ENCODE measurements at regions not wholly inside any gene's neighbourhood (a gene's known extent, or its start where the extent isn't known, plus 50 kb on each side); places are given as distances from the start of the nearest gene placed in this dataset.

- CTCF ChIA-PET, result no interaction called here
- dilution Hi-C loops (cut with HindIII; ENCODE audit: low sequenced_read_pairs, unreplicated experiment) (no loop called here), intact Hi-C loops (cut with micrococcal nuclease) (no loop called here), in situ Hi-C loops (cut with MboI; ENCODE audit: low sequenced_read_pairs) (no loop called here)
- H2BK20ac ChIP-seq (ENCODE audit: low read depth, low read length), result no peak overlapping the region
- H2BK5ac ChIP-seq (ENCODE audit: low read depth, low read length, poor library complexity, severe bottlenecking), result no peak overlapping the region
- no peak overlapping the region for H3K18ac ChIP-seq (ENCODE audit: low read depth, low read length)
- POLR2A ChIA-PET (ENCODE audit: unreplicated experiment), result no interaction called here
- H3K36me3 ChIP-seq (ENCODE audit: control insufficient read depth, insufficient read depth, low read length), result no peaks in the 10 kb centered on the region
- BruUV-seq (replicated peaks), result no TSS peak
- H3K4me1 ChIP-seq (ENCODE audit: control insufficient read depth, insufficient read depth, low read length), result no peaks in the 10 kb centered on the region
- no peak overlapping the region for H3K4ac ChIP-seq (ENCODE audit: low read depth, low read length)
- H4K8ac ChIP-seq (ENCODE audit: low read depth in 2 of 2, low read length in 2 of 2), result no peak overlapping the region
- no peak overlapping the region for H3K9ac ChIP-seq (ENCODE audit: low read depth, low read length)
- no peak overlapping the region for H3K4me2 ChIP-seq (ENCODE audit: low read depth, low read length)
- no peak for TF ChIP-seq FOS (IDR thresholded peaks at IDR 0.05; ENCODE audit: low read depth, low read length)
- no peak for TF ChIP-seq CTCF (conservative IDR thresholded peaks at IDR 0.05; ENCODE audit: low read depth, low read length)
- no peak for TF ChIP-seq CHD1 (IDR thresholded peaks at IDR 0.05; ENCODE audit: low read depth, low read length)
- TF ChIP-seq USF2 (IDR thresholded peaks at IDR 0.05; ENCODE audit: low read depth, low read length), result no peak
- no peak for TF ChIP-seq MAZ (IDR thresholded peaks at IDR 0.05; ENCODE audit: borderline replicate concordance, low read depth, low read length)
- TF ChIP-seq MXI1 (IDR thresholded peaks at IDR 0.05; ENCODE audit: borderline replicate concordance, low read depth, low read length), result no peak
- no peak for TF ChIP-seq RAD21 (IDR thresholded peaks at IDR 0.05; ENCODE audit: low read length)
- H4K91ac ChIP-seq (ENCODE audit: insufficient read depth, low read depth, low read length), result no peak overlapping the region
- H3K23ac ChIP-seq (ENCODE audit: low read depth, low read length), result no peak overlapping the region
- no peak overlapping the region for H2AK5ac ChIP-seq (ENCODE audit: low read depth, low read length)
- DNase-seq (no peak), ATAC-seq (ENCODE audit: low read depth) (no peak)
- no peaks in the 10 kb centered on the region for H3K27me3 ChIP-seq (ENCODE audit: control insufficient read depth, insufficient read depth, low read length)
- H2AK9ac ChIP-seq (replicated peaks; ENCODE audit: low read depth, low read length, poor library complexity), result no peak overlapping the region
- 67% methylated on average over 1 of the region's 2 CpGs; no CpG with 5 or more reads in 1 of the 2 experiments for WGBS, 2 experiments (ENCODE audit: extremely low coverage in 2 of 2, insufficient read length in 1 of 2)
- no peak overlapping the region for H2BK15ac ChIP-seq (ENCODE audit: low read depth, low read length)
- H3K14ac ChIP-seq (replicated peaks; ENCODE audit: low read depth, low read length), result no peak overlapping the region
- H3K79me1 ChIP-seq (ENCODE audit: low read depth in 1 of 2, low read length in 2 of 2), result no peaks in the 10 kb centered on the region
- H4K5ac ChIP-seq (ENCODE audit: low read depth, low read length), result no peak overlapping the region
- peaks cover 13% of the 10 kb centered on the region for H3K9me3 ChIP-seq (ENCODE audit: control insufficient read depth, insufficient read depth, low read length)
- no peaks in the 10 kb centered on the region for H3K9me1 ChIP-seq (ENCODE audit: insufficient read depth, low read length)
- H3K56ac ChIP-seq (ENCODE audit: extremely low read depth, insufficient read depth, low read length), result no peak overlapping the region
- no peak overlapping the region for H3K27ac ChIP-seq (ENCODE audit: insufficient read depth, low read length)
- no peak overlapping the region for H2BK120ac ChIP-seq (ENCODE audit: low read depth, low read length)
- H3K4me3 ChIP-seq (ENCODE audit: insufficient read depth, low read depth, low read length), result no peak overlapping the region
- no peak overlapping the region for H2AFZ ChIP-seq (replicated peaks; ENCODE audit: low read length, poor library complexity)
- H4K20me1 ChIP-seq (ENCODE audit: insufficient read depth, low read length), result no peaks in the 10 kb centered on the region
Observed at GRCh38 chr6:164336455-164336854, 921.9 kb downstream of the QKI start.

All from IMR-90 (cell line).